Inflammatory macrophage (primary cell): ENCODE measurements at regions not wholly inside any gene's neighbourhood (a gene's known extent, or its start where the extent isn't known, plus 50 kb on each side); places are given as distances from the start of the nearest gene placed in this dataset.
A peak's percentile ranks its signal among the peaks of the same experiment; 100 is the strongest.

ENCODE experiments used
- DNase-seq, 2 donors: peaks; one replicate each; pipeline ENCODE4 v3.0.0-alpha.2; 2020 to 2022

DNA sequence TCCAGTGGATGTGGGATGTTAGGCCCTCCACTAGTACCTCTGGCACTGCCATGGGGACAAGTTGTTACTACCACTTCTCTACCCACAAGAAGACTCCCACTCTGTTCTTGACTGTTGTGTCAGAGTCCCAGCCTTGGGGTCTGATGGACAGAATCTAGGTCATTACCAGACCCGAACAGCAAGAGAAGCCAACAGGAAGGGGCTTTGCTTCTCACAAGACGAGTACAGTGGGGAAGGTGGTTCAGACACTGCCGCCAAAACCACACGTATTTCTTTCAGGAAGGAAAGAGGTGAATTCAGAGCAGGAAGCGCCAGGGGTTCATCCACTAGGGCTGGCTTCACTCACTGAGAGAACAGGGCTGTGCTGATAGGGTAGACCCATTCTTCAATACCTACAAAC is 161.3 kb upstream of the KIT start:
- no peak for DNase-seq

DNA sequence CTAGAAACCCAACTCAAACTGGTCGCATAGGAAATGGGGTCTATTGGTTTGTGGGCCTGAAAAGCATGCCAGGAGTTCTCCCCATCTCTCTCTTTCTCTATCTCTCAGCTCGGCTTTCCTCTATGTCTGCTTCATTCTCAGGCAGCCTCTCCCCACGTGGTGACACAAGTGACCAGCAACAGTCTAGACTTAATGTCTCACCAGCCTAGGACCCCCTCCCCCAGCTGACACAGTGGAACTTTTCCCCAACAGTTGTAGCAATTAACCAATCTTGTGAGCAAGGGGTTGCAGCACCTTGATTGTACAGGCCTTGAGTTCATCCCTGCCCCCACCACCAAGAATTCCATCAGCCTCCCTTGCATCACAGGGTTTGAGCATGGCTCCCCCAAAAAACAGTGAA is 159.8 kb upstream of the KIT start:
- no peak for DNase-seq

DNA sequence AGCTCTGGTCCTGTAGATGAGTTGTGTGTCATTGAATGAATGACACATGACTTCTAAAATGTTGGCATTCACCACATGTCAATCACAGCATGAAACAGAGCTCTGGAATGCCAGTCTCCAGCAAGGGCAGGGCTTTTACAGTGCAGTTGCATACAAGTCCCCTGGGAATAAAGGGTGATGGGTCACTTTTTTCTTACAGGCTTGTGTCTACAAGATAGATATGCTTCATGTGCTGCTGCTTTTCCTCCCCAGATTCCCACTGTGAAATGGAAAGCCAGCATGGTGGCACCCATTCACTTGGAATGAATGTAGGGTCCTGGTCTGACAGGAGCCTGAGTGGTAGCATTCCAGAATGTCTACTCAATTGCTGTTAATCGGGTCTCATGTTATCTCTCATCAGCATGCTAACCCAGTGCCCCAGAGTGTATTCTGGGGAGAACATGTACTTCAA is 159.1 kb upstream of the KIT start:
- DNase-seq, result no peak

DNA sequence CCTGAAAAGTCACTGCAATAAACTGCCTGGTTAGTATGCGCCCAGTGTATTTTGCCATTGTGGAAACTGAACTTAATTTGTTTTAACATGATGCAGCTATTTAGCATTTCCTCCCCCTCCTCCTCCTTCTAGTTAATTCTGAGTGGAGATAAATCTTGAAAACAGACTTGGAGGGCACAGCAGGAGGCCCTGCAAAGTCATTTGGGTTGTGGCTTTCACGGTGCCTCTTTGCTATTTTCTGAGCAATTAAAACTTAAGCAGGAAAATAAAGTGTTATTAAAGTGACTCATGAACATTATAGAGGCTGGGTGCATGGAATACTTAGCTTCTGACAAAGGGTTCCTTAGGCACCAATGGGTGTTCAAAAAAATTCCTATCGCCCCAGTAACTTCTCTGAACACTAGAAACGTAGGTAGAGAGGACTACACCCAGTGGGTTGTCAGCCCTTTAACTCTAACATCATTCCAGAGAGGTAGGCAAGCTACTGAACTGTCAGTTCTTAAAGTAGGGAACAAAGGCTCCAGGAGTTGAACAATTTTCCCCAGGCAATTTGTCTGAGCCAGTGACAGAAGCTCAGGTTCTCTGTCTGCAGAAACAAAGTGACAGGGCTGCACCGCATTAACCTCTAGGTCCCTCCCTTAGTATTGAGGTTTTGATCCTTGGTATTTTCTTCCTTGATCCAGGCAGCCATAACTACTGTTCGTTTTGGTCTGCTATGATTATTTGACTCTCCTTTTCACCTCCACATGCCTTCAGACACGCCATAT is 158.3 kb upstream of the KIT start:
- DNase-seq, result no peak

DNA sequence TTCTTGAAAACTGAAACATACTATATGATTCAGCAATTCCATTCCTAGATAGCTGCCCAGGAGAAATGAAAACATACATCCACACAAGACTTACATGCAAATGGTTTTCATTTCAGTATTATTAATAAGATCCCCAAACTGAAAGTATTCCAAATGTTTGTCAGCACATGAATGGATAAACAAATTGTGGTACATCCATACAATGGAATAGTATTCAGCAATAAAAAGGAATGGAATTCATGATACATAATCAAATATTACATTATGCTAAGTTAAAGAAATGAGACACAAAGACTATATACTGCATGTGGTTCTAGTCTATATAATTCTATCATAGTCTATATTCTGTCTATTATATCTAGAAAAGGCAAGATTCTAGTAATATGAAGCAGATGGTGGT is 152.4 kb upstream of the KIT start:
- no peak for DNase-seq

DNA sequence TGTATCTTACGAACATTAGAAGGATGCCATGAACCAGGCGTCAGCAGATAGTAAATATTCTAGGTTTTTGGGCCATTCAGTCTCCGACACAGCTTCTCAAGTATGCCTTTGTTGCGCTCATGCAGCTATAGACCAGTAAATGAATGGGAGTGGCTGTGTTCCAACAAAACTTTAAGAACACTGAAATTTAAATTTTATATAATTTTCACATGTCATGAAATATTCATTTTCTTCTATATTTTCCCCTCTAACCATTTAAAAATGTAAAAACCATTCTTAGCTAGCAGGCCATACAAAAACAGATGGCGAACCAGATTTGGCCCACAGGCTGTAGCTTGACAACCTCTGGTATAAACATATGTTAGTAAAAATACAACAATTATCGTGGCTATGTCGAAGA is 151.8 kb upstream of the KIT start:
- no peak for DNase-seq

DNA sequence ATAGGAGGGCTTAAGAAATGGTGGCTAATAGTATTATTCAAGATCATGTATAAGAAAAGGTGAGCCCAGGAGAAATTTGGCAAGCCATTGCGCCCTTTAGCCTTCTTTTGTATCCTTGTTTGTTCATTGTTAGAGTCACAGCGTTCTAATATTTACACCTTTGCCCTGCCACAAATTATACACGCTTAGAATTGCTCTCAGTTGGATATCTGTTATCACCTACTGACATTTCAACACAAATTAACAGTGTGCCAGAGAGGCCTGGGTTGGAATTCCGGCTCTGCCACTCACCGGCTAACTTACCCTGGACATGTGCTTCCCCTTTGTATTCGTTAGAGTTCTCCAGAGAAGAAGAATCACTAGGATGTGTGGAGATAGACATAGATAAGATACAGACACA is 148.7 kb upstream of the KIT start:
- DNase-seq, result no peak

DNA sequence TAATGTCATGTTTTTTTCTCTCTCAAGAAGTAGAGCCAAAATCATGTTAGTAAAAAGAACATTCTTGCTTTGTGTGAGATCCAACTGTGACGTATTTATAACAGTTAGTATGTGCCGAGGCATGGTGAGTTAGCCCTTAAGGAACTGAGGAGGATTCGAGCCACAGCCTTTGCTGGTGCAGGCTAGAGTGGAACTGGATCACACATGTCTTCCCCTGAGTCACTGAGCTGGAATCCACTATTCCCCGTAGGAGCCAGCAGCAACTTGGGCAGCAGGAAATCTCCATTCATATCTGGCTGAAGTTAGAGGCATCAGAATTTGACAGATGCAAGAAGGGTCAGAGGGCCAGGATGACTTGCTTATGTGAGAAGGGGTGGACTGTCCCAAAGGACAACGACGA is 144.6 kb upstream of the KIT start:
- DNase-seq, result no peak

DNA sequence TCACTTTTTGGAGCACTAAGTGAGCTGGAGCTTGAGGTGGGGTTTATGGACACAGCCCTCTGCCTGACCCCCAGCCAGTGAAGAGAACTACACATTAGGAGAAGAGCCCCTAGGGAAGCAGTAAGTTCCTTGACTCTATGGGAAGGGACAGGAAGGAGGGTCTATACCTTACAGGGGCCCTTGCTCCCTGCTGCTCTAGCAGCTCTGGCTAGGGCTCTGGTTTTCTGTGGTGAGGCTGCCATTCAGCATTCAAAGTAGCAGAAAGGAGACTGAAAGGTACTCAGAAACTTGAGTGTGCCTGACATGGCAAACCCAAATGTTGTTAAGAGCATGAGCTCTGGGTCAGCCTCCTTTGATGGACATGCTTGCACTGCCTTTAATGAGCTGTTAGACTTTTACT is 144.0 kb upstream of the KIT start:
- DNase-seq, result no peak

DNA sequence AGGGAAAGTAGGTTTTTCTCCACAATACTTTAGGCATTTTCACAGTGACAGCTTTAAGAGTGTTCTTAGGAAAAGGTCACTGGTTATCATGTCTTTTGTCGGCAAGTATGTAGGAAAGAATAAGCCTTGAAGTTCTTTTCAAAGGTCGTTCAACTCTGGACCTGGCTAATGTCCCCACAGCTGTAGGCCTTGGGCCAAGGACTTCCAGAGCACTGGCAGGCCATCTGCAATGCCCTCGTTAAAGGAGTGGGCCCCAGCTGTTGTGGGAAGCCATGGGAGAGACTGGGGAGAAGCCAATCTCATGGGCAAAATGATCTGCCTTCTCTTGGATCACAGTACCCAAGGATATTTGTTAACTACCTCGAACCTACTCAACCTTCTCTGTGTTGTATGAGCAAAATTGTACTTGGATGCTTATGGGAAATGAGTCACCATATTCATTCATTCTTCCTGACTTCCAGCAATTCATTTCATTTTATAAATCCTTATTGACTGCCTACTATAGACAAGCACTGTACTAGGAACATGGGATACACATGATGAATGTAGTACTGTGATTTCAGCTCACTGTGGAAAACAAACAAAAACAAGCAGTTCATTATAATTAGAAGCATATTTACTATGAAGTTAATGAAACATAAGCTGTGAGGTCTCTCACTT is 141.1 kb upstream of the KIT start:
- no peak for DNase-seq

DNA sequence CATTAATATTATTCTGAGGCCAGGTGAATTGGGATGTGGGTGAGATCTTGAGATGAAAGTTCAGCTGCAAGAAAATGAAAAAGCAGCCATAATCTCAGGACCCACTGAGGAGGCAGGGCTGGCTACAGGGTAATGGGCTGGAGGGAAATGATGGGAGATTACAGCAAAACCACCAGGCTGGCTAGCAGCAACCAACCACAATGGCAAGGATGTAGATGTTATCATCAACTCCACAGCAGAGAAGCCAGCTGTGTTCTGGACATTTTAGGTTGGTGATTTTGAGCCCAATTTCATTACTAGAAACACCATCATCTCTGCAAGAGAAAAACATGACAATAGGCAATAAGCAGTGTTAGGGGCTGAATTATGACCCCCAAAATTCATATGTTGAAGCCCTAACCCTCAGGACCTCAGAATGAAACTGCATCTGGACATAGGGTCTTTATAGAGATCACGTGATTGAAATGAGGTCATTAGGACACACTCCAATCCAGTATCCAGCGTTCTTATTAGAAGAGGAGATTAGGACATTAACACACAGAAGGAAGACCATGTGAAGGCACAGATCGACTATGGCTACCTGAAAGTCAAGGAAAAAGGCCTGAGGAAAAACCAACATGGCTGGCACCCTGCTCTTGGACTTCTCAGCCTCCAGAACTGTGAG is 139.8 kb upstream of the KIT start:
- no peak for DNase-seq

DNA sequence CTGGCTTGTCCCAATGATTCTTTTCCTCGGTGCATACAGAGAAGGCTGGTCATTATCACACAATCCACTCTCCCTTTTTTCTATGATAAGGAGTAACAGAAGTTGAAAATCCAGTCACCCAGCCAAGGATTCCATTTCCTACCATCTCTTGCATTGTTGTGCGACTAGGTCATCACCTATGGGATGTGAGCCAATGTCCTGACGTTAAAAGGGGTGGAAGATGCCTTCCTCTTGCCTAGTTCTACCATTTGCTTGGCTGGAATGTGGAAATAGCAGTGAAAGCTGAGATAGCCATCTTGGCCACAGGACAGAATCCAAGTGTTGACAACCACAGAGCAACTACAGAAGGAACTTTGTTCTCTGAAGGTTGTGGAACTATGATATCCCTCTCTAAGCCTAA is 132.2 kb upstream of the KIT start:
- DNase-seq, result no peak

DNA sequence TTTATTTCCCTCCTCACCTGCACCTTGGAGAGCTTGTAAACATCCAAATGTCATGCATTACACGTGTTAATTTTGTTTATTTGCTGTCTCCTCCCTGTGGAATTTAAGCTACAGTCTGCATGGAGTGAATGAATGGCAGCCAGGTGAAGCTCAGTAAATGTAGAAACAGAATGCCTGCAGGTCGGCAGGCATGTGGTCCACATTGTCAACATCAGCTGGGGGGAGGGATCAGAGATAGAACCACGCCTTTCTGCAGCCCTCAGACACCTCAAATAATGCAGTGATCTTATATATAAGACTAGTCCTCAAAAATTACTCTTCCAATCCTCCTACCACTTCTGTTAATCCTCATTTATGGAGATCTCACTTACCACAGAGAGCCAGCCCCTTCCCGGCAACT is 131.2 kb upstream of the KIT start:
- no peak for DNase-seq

DNA sequence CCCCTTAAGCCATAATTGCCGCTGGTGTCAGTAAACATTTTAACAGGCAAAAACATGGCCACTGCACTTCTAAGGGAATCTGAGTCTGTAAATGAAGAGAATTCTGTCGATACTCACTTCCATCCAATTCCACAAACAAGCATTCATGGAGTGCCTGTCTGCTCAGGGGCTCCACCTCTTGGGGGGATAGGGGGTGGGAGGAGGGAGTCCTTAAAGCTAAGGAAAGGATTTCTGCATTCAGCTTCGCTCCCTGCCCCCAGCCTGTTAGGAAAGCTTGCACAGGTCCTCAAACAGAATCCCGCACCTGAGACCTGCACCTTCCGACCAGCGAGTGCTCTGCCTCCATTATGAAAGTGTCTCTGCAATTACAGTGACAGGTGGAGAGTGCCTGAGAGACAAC is 130.2 kb upstream of the KIT start:
- DNase-seq, result no peak

DNA sequence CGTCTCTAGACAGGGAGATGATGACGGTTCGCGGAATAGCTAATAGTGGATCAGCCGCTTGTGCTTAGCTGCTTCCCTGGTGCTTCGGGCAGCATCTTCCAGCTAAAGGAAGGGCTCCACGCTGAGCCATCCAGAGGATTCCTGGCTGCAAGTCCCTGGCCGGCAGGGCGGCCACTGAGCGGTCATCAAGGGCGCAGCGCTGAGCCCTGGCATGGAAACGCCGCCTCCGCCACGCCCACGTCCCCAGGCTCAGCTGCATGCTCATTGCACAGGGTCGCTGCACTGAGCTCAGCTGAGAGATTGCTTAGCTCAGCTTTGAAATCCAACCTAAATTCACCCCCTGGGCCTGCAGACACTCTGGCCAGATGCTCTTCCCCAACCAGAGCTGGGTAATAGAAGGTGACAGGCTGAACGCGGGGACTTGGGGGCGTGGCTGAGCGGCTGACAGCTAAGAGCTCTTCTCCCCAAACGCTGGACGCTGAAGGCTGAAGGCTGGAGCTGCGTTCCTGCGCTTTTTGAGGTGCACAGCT is 118.2 kb upstream of the KIT start:
- DNase-seq, result peak; percentile 40 to 62

DNA sequence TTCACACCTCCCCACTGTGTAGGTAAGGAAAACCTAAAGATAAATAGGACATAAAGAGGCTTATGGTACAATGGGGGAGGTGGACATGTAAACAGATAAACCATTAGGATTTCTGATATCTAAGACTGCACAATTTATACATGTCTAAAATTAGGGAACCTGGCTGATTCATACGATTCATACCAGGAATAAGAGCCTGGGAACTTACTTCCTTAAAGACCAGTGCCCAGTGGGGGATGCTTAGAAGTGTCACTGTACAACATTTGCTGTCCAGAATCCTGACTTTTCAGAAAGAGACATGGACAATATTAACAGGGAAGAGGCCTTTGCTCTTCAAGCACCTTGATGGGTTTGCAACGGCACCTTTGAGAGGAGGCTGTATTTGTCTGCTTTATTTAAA is 116.8 kb upstream of the KIT start:
- DNase-seq, result peak in 1 of 2 donors; percentile 5

DNA sequence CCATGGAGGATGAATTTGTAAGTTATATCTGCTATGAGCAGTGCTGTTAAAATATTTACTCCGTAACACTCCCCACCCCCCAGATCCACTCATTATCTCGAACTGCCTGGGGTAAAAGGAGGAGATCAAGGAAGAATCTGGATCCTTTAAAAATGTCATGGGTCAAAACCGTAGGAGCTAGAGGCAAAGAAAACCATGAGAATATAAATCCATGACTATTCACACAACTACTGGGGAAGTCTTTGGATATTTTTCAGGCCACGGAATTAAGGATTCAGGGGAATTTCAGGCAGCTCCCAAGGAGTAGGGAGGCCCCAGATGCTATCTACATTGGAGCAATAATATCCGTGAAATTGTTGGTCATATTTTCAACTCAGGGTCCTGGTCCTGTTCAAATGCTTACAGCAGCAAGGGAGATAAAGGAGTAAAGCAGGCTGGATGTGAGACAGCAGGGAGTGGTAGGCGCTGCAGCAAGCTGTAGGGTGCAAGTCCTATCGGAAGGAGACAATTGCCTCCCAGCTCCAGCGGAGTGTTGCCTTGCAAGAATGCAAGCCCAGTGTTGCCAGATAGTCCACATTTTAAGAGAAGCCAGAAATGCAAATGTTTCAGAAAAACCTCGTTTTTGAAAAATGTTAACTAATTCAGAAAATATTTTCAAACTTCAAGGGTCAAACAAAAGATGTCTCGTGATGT is 116.2 kb upstream of the KIT start:
- no peak for DNase-seq

DNA sequence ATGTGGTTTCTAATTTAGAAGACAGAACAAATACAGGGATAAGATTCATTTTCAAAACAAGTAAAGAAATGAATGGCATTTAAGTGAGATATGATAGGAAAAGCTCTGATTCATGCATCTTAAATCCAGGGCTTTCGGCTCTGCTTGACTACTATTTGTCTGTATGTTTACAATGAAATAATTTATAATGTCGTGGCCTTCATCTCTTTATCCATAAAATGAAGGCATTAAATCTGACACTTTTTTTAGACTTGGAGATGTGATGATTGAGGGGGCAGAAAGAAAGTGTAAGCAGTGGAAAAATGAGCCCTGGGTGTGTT is 115.7 kb upstream of the KIT start:
- DNase-seq, result no peak

DNA sequence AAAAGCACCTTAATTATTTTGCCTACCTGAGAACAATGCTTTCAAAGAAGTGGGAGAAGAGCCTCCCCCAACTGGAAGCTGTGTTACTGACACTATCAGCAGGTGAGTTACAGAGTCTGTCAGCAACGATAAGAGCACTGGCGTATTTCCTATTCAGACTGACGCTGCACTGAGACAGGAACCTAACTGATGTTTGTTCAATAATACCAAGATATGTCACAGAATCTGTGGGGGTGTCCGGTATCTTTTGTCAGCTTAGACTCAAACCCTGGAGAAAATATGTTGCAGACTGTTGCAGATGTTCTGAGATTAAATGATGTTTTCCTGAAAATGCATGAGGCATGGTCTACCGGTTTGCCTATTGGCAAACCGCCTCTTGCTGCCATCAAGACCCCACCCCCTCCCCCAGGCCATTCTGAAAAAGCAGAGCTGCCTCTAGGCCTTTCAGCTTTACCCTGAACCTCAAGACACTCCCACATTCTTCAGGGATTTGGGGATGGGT is 115.2 kb upstream of the KIT start:
- no peak for DNase-seq

DNA sequence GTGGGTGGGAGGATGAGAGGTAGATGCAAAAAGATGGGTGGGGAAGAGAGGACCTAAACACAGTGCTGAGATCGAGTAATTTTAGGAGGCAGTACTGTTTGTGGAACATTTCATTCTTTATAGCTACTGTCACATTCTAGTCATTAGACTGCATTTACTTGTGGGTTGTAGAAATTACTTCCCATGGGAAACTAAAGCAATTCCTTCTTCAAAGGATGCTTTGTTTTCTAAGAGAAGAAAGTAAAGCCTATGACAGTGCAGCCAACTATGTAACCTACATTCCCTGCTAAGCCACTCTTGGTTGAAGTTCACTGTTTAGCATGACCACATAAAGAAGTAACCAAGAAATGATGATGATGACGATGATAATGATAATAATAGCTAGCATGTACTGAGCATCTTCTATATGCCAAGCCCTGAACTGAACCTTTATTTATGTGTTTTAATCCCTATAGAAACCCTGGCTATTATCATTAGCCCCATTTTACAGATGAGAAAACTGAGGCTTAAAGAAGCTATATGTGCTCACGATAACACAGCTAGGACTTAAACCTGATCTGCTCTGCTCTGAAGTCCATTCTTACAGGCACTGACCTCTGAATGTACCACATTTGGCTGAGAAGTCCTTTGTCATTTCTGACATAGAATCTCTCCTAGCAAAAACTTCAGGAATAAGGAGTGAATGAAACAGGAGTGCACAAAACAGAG is 114.5 kb upstream of the KIT start:
- DNase-seq, result no peak

DNA sequence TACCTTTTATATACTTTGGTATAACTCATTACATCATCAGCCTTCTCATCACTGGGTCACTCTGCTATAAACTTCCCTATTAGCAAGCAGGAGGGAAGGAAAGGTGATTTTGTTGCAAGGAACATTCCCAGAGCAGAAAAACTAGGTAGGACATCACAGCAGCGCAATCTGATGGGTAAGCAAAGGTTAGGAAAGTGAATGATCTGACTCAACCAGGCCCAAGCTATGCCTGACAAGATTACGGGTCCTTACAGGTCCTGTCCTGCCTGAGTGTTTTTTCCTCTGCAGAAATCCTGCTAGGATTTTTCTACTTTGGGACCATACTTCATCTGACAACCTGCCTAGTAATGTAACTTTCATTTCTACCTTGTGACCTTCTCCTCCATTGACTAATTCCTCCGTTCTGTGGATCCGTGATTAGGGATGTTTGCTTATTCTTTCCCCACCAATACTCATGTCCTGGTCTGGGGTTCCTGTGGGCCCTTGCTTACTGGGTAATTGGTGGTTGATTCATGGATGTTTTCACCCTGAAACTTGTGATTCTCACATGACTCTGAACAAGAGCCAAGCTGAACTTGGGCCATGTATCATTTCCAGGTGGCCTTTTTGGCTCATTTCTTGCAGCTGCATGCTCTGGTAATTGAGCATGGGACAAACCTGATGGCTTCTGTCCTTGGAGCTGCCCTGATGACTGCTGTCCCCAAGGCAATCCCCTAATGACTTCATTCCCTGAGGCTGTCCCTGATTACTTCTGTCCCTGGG is 111.9 kb upstream of the KIT start:
- DNase-seq, result no peak
